ENCODE measurements at regions not wholly inside any gene's neighbourhood (a gene's known extent, or its start where the extent isn't known, plus 50 kb on each side); places are given as distances from the start of the nearest gene placed in this dataset.

DNA sequence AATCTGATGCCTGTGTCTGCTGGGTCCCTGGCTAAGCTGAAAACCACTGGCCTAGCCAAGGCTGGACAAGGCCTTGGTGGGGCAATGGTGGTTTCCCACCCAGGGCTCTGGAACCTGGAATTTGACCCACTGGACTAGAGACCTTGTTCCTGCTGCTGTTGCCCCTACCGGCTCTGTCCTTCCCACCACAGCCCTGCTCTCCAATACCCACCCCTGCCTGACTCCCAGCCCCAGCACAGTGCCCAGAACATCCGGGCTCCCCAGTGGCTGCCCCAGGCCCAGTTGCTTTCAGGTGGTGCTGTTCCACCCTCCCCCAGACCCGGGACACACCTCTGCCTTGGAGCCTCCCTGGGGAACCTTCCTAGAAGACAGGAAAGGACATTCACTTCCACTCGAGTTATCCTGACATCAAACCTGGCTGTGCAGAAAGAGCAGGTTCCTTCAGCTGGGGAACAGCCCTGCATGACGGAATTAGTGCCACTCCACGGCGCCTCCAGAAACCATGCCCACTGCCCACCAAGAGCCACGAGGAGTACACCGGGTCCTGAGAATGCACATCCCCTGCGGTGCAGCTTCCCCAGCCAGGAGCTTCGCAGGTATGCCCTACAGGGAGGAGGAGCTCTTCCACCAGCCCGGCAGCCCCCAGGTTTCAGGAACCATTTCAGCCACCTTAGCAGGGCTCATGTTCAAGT lies 152.8 kb downstream of the OAT start:
- TF ChIP-seq, protein P1, sequence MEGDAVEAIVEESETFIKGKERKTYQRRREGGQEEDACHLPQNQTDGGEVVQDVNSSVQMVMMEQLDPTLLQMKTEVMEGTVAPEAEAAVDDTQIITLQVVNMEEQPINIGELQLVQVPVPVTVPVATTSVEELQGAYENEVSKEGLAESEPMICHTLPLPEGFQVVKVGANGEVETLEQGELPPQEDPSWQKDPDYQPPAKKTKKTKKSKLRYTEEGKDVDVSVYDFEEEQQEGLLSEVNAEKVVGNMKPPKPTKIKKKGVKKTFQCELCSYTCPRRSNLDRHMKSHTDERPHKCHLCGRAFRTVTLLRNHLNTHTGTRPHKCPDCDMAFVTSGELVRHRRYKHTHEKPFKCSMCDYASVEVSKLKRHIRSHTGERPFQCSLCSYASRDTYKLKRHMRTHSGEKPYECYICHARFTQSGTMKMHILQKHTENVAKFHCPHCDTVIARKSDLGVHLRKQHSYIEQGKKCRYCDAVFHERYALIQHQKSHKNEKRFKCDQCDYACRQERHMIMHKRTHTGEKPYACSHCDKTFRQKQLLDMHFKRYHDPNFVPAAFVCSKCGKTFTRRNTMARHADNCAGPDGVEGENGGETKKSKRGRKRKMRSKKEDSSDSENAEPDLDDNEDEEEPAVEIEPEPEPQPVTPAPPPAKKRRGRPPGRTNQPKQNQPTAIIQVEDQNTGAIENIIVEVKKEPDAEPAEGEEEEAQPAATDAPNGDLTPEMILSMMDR (IDR thresholded peaks at IDR 0.05) = no peak
- no peak for TF ChIP-seq EP300 (IDR thresholded peaks at IDR 0.05)

Data from gastroesophageal sphincter (tissue), 3 donors.